Adrenal gland (tissue), 9 donors: ENCODE measurements at regions not wholly inside any gene's neighbourhood (a gene's known extent, or its start where the extent isn't known, plus 50 kb on each side); places are given as distances from the start of the nearest gene placed in this dataset.

Experiments
- DNase-seq, 7 donors: peaks; one replicate each; pipeline ENCODE4 v3.0.0-alpha.2; 2019 to 2020
- H3K27ac ChIP-seq, 5 donors: fragments of 200-600 bp; sonication (generic) in 4 of 5; 1 replicate in 3 of 5; 2 replicates in 2 of 5; pipeline versions ENCODE4 v1.5.1 to v1.8.0; 2016 to 2020; ENCODE audit warnings: mild to moderate bottlenecking in 1 of 5
- H3K27me3 ChIP-seq: fragments of 200-600 bp; 2 replicates; pipeline ENCODE4 v1.8.0; 2021
- H3K36me3 ChIP-seq, 2 donors: fragments of 200-600 bp; replicated peaks in 1 of 2; 1 replicate in 1 of 2; 2 replicates in 1 of 2; pipeline versions ENCODE4 v1.5.1 to v1.8.0; 2018 to 2022
- H3K4me1 ChIP-seq, 2 donors: fragments of 200-600 bp; replicated peaks in 1 of 2; 1 replicate in 1 of 2; 2 replicates in 1 of 2; pipeline versions ENCODE4 v1.5.1 to v1.8.0; 2018 to 2021
- H3K4me3 ChIP-seq, 4 donors: fragments of 200-600 bp; sonication (generic) in 3 of 4; one replicate each; pipeline ENCODE4 v1.5.1; 2016 to 2018
- H3K9me3 ChIP-seq, 3 donors: fragments of 200-600 bp; sonication (generic) in 1 of 3; replicated peaks in 1 of 3; 1 replicate in 2 of 3; 2 replicates in 1 of 3; pipeline versions ENCODE4 v1.5.1 to v1.8.0; 2016 to 2021
- POLR2A ChIP-seq, 2 donors: fragments of 450-650 bp; IDR thresholded peaks; one replicate each; pipeline ENCODE4 v1.6.1; 2017; ENCODE audit warnings: antibody characterized with exemption in 2 of 2, mild to moderate bottlenecking in 2 of 2, moderate library complexity in 1 of 2
- WGBS, 4 donors: extraction: QIAGEN DNeasy Blood & Tissue Kit in 2 of 4; methylation state at CpG; one replicate each; pipeline versions ENCODE4 v1.1.5 to v1.1.7; 2013 to 2017; 5-methylcytosine and 5-hydroxymethylcytosine counted together
- intact Hi-C, 2 donors: fragments of 100-400 bp; cut with DNase I; formaldehyde crosslinking; loops; one replicate each; pipeline versions ENCODE4 v1.14.1 to v1.15.0; 2022 to 2023
- TF ChIP-seq, protein P1 (sequence below), 6 experiments: fragments of 450-650 bp in 4 of 6; fragments of 200-600 bp in 2 of 6; sonication (generic) in 1 of 6; IDR thresholded peaks; 1 replicate in 5 of 6; 2 replicates in 1 of 6; pipeline versions ENCODE4 v1.5.1 to v1.8.0; 2016 to 2021; ENCODE audit warnings: antibody characterized with exemption in 6 of 6, mild to moderate bottlenecking in 2 of 6, moderate library complexity in 1 of 6
- donor health status: healthy with polysubstance abuse.
- donor health status: Bipolar disorder and iron deficiency.
- donor health status: DM: yes; HTN: yes; CAD: no.
- donor health status: DM: no; HTN: no; CAD: no.
- donor health status: DM: no; HTN: no; CAD: no.

DNA sequence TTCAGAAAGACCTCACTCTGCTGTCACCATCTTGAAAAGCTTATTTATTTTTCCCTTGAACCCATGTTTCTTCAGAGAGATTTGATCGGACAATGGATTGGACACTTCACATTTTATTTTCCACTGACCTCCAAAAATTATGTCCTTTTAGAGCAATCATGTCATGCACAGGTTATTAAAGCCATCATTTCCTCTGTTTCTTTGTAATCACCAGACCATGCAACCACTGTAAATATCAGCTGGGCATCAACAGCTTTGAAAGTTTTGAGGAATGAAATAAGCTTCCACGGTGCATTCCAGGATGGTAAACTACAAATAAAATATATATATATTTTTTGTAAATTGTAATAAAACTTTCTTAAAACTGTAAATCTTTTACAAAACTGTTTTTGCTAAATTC, 144.1 kb upstream of the ADAMTS5 start:
- no peak overlapping the region for H3K4me3 ChIP-seq
- H3K27ac ChIP-seq: no peak overlapping the region
- no peaks in the 10 kb centered on the region for H3K9me3 ChIP-seq
- intact Hi-C loops: no loop called here
- no peaks in the 10 kb centered on the region for H3K27me3 ChIP-seq
- TF ChIP-seq, protein P1, sequence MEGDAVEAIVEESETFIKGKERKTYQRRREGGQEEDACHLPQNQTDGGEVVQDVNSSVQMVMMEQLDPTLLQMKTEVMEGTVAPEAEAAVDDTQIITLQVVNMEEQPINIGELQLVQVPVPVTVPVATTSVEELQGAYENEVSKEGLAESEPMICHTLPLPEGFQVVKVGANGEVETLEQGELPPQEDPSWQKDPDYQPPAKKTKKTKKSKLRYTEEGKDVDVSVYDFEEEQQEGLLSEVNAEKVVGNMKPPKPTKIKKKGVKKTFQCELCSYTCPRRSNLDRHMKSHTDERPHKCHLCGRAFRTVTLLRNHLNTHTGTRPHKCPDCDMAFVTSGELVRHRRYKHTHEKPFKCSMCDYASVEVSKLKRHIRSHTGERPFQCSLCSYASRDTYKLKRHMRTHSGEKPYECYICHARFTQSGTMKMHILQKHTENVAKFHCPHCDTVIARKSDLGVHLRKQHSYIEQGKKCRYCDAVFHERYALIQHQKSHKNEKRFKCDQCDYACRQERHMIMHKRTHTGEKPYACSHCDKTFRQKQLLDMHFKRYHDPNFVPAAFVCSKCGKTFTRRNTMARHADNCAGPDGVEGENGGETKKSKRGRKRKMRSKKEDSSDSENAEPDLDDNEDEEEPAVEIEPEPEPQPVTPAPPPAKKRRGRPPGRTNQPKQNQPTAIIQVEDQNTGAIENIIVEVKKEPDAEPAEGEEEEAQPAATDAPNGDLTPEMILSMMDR (IDR thresholded peaks at IDR 0.05): no peak
- no peak for TF ChIP-seq POLR2A (IDR thresholded peaks at IDR 0.05)
- no peaks in the 10 kb centered on the region for H3K36me3 ChIP-seq
- DNase-seq: no peak
- 43 to 64% (median 55%) methylated on average over 2 of the region's 2 CpGs for WGBS, 4 donors
- H3K4me1 ChIP-seq: no peaks in the 10 kb centered on the region

DNA sequence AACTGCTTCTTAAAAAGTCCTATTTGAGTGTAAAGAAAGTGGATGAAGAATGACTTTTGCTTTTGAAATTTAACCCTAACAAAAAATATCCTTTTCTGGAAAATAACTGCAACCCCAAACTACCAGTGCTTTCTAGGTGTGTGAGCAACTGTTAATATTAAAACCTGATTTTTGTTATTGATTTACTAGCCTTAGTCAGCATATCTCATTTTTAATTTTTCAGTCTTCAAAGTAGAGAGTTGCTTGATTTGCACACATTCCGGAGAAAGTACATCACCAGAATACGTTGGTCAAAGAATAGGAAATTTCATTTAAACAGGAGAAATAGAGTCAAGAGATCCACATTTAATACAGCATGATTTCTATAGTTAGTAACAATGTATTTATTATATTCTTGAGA, 141.8 kb upstream of the ADAMTS5 start:
- Histone ChIP-seq H3K36me3 (no peaks in the 10 kb centered on the region), H3K4me3 (no peak overlapping the region), H3K27me3 (no peaks in the 10 kb centered on the region), H3K4me1 (no peaks in the 10 kb centered on the region), H3K9me3 (no peaks in the 10 kb centered on the region), H3K27ac (no peak overlapping the region)
- DNase-seq: no peak
- TF ChIP-seq, protein P1 (IDR thresholded peaks at IDR 0.05): no peak
- no peak for TF ChIP-seq POLR2A (IDR thresholded peaks at IDR 0.05)
- 51 to 76% (median 55%) methylated on average over 2 of the region's 2 CpGs for WGBS, 4 donors
- intact Hi-C loops: no loop called here

DNA sequence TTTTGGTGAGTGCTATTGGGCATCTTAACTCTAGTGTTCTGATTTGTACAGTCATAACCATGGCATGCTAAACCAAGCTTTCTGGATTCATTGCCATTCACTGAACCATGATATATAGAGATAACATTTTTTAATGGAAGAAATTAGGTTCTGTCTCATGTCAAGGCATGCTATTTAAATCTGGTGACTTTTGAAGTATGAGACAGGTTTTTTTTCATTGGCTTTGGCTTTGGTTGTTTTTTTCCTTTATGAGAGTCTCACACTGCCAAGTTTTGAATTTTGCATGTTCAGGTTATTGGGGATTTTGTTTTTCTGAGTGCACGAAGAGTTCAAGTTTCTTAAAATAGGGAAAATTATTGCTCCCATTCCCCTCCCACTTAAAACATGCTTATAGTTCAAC, 141.3 kb upstream of the ADAMTS5 start:
- H3K27ac ChIP-seq: no peak overlapping the region
- TF ChIP-seq POLR2A (IDR thresholded peaks at IDR 0.05): no peak
- TF ChIP-seq, protein P1 (IDR thresholded peaks at IDR 0.05): no peak
- no peaks in the 10 kb centered on the region for H3K4me1 ChIP-seq
- DNase-seq: no peak
- no peaks in the 10 kb centered on the region for H3K9me3 ChIP-seq
- H3K27me3 ChIP-seq: no peaks in the 10 kb centered on the region
- intact Hi-C loops: no loop called here
- no peaks in the 10 kb centered on the region for H3K36me3 ChIP-seq
- 57 to 76% (median 64%) methylated on average over 1 of the region's 1 CpG for WGBS, 4 donors
- H3K4me3 ChIP-seq: no peak overlapping the region

DNA sequence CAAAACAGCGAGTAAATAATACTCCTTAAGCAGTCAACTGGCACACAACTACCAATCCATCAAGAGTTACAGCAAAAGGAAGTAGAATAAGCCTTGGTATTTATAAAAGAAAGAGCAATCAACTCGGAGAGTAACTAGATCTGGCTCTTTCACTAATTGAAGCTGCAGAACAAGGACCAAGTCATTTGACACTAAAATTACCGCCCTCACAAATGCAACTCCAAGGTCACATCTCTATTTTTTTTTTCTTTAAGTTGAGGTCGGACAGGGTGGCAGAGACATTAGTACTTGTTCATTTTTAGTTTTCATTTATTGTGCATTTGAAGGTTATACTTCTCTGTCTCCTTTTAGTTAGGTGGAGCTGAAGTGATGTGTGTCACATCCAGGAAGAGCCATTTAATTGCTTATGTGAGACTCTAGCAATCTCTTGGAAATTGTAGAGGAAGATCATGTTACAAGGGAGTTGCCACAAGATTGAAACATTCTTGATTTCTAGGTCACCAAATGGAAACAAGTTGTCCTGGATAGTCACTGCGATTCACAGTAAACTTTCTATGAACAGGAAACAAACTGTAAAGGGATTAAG, 138.1 kb upstream of the ADAMTS5 start:
- intact Hi-C loops: no loop called here
- DNase-seq: no peak

More for the DNA sequence above, 138.1 kb upstream of the ADAMTS5 start:
- H3K27me3 ChIP-seq: no peaks in the 10 kb centered on the region
- H3K4me1 ChIP-seq: no peaks in the 10 kb centered on the region
- H3K9me3 ChIP-seq: no peaks in the 10 kb centered on the region
- no peaks in the 10 kb centered on the region for H3K36me3 ChIP-seq
- TF ChIP-seq, protein P1 (IDR thresholded peaks at IDR 0.05): no peak
- no peak for TF ChIP-seq POLR2A (IDR thresholded peaks at IDR 0.05)
- no peak overlapping the region for H3K4me3 ChIP-seq
- H3K27ac ChIP-seq: no peak overlapping the region
- WGBS, 4 donors: 20 to 36% (median 34%) methylated on average over 5 of the region's 5 CpGs
